T-helper 2 cell treated with Interferon-gamma antibody and Interleukin-4, amounts not matched to agents 5 μg/mL and 100 μg/mL, for 36 hours (primary cell): ENCODE measurements at regions not wholly inside any gene's neighbourhood (a gene's known extent, or its start where the extent isn't known, plus 50 kb on each side); places are given as distances from the start of the nearest gene placed in this dataset.
"Not testable (repeated sequence)": the region's sequence is repeated elsewhere in the genome, so short reads cannot be mapped to it uniquely, and the experiment has no call there.

Source experiments
- DNase-seq: peaks from one replicate; pipeline ENCODE4 v3.0.0; 2021; ENCODE audit warnings: low spot score
- H3K27ac Mint-ChIP-seq: one replicate; pipeline ENCODE4 v1.8.0; 2021; ENCODE audit warnings: mild to moderate bottlenecking, mixed read lengths
- H3K27me3 Mint-ChIP-seq: one replicate; pipeline ENCODE4 v1.8.0; 2021; ENCODE audit warnings: low read depth, mixed read lengths
- H3K36me3 Mint-ChIP-seq: one replicate; pipeline ENCODE4 v1.8.0; 2021; ENCODE audit warnings: low read depth, mixed read lengths
- H3K4me1 Mint-ChIP-seq: one replicate; pipeline ENCODE4 v1.8.0; 2021; ENCODE audit warnings: low read depth, mixed read lengths
- H3K4me3 Mint-ChIP-seq: one replicate; pipeline ENCODE4 v1.8.0; 2022; ENCODE audit warnings: mild to moderate bottlenecking, moderate library complexity, mixed read lengths
- H3K9me3 Mint-ChIP-seq: one replicate; pipeline ENCODE4 v1.8.0; 2021; ENCODE audit warnings: mixed read lengths

GRCh38 chr13:80721689-80722088, 380.8 kb upstream of the SPRY2 start:
- Mint-ChIP-seq H3K27ac (no peak overlapping the region), H3K4me3 (no peak overlapping the region), H3K27me3 (no peaks in the 10 kb centered on the region), H3K36me3 (no peaks in the 10 kb centered on the region), H3K4me1 (no peaks in the 10 kb centered on the region), H3K9me3 (no peaks in the 10 kb centered on the region)
- no peak for DNase-seq

- H3K4me3 Mint-ChIP-seq: no peak overlapping the region
- no peak for DNase-seq
- peaks cover 4% of the 10 kb centered on the region for H3K9me3 Mint-ChIP-seq
- no peaks in the 10 kb centered on the region for H3K27me3 Mint-ChIP-seq
- H3K36me3 Mint-ChIP-seq: no peaks in the 10 kb centered on the region
- no peaks in the 10 kb centered on the region for H3K4me1 Mint-ChIP-seq
- H3K27ac Mint-ChIP-seq: no peak overlapping the region
These were observed 378.0 kb upstream of the SPRY2 start for GRCh38 chr13:80718970-80719369.

GRCh38 chr13:80717776-80718175, 376.9 kb upstream of the SPRY2 start:
- H3K36me3 Mint-ChIP-seq: no peaks in the 10 kb centered on the region
- DNase-seq: no peak
- peaks cover 4% of the 10 kb centered on the region for H3K9me3 Mint-ChIP-seq
- no peak overlapping the region for H3K27ac Mint-ChIP-seq
- no peaks in the 10 kb centered on the region for H3K4me1 Mint-ChIP-seq
- H3K4me3 Mint-ChIP-seq: no peak overlapping the region
- H3K27me3 Mint-ChIP-seq: no peaks in the 10 kb centered on the region

DNA sequence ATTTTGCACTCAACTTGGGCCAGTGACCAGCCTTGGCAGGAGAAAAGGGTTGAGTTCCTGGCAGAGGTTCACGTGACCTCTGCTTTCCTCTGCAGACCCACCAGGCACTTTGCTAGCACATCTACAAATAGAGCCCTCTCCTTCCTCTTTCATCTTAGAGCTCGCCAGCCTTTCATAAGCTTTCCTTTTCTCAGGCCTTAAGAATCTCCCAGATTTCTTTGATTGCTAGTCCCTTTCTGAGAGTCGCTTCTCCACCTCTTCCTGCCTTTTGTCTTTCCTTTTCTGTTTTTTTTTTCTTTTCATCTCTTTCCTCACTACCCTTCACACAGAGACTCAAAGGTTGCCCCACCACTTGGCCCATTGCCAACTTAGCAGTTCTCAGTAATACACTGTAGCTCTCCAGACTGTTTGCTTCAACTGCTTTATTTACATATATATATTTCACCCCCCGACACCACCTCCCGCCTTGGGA, 375.7 kb upstream of the SPRY2 start:
- no peak overlapping the region for H3K4me3 Mint-ChIP-seq
- no peak overlapping the region for H3K27ac Mint-ChIP-seq
- H3K4me1 Mint-ChIP-seq: no peaks in the 10 kb centered on the region
- DNase-seq: no peak
- H3K36me3 Mint-ChIP-seq: no peaks in the 10 kb centered on the region
- peaks cover 4% of the 10 kb centered on the region for H3K9me3 Mint-ChIP-seq
- no peaks in the 10 kb centered on the region for H3K27me3 Mint-ChIP-seq

DNA sequence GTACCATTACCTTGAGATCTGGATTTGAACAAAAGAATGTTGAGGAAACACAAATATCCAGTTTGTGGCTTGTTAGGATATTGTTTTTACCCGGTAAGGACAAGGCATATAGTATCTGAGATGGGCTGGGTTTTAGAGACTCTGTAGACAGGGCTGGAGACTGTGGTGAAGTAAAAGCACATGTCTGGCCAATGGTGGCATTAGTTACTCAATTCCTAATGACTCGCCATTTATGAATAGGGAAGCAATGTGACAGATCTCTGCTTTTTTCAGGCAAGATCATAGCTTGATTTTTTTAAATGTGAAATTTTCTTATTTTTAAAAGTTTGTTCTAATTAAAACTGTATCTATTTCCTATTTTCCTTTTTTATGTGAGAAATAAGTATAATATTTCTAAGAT, 371.1 kb upstream of the SPRY2 start:
- no peaks in the 10 kb centered on the region for H3K27me3 Mint-ChIP-seq
- peaks cover 4% of the 10 kb centered on the region for H3K9me3 Mint-ChIP-seq
- no peaks in the 10 kb centered on the region for H3K36me3 Mint-ChIP-seq
- H3K4me1 Mint-ChIP-seq: no peaks in the 10 kb centered on the region
- DNase-seq: no peak
- no peak overlapping the region for H3K4me3 Mint-ChIP-seq
- H3K27ac Mint-ChIP-seq: no peak overlapping the region

DNA sequence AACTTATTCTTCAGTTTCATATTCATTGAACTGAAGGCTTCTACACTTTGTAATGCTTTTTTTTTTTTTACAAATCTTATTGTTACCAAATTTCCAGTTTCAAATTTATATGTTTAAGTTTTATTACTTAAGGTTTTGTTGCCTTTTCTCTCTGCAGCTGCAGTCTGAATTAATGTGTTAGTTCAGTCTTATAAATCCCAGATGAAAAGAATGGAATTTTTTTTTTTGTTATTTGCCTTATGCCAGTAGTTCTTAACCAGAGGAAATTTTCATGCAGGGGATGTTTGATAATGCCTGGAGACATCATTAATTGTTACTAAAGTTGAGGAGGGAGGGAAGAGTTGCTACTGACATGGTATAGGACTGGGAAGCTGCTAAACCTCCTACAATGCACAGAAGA, 367.9 kb upstream of the SPRY2 start:
- no peaks in the 10 kb centered on the region for H3K4me1 Mint-ChIP-seq
- no peaks in the 10 kb centered on the region for H3K27me3 Mint-ChIP-seq
- H3K36me3 Mint-ChIP-seq: no peaks in the 10 kb centered on the region
- H3K4me3 Mint-ChIP-seq: no peak overlapping the region
- no peak for DNase-seq
- no peak overlapping the region for H3K27ac Mint-ChIP-seq
- peaks cover 2% of the 10 kb centered on the region for H3K9me3 Mint-ChIP-seq

DNA sequence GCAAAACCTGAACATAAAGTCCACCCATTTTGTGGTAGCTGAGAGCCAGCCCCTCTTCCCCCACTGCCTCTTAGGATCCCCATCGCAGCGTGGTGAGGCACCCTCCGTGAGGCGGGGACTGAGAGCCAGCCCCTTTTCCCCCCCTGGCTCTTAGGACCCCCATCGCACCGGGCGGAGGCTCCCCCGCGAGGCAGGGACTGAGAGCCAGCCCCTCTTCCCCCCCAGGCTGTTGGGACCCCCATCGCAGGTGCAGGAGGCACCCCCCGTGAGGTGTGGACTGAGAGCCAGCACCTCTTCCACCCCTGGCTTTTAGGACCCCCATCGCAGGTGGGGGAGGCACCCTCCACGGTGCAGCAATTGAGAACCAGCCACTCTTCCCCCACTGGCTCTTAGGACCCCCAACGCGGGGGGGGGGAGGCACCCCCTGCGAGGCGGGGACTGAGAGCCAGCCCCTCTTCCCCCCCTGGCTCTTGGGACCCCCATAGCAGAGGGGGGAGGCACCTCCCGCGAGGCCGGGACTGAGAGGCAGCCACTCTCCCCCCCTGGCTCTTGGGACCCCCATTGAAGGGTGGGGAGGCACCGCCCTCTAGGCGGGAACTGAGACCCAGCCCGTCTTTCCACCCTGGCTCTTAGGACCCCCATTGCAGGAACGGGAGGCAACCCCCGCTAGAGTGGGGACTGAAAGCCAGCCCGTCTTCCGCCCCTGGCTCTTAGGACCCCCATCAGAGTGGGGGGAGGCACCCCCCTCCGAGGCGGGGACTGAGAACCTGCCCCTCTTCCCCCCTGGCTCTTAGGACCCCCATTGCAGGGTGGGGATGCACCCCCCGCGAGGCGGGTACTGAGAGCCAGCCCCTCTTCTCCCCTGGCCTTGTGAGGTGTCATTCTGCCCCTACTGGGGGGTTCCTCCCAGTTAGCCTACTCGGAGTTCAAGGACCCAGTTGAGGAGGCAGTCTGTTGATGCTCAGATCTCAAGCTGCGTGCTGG, 366.4 kb upstream of the SPRY2 start:
- DNase-seq: no peak
- Mint-ChIP-seq H3K27ac (no peak overlapping the region), H3K27me3 (no peaks in the 10 kb centered on the region), H3K4me3 (no peak overlapping the region), H3K4me1 (no peaks in the 10 kb centered on the region), H3K36me3 (no peaks in the 10 kb centered on the region), H3K9me3 (peaks cover 12% of the 10 kb centered on the region)

DNA sequence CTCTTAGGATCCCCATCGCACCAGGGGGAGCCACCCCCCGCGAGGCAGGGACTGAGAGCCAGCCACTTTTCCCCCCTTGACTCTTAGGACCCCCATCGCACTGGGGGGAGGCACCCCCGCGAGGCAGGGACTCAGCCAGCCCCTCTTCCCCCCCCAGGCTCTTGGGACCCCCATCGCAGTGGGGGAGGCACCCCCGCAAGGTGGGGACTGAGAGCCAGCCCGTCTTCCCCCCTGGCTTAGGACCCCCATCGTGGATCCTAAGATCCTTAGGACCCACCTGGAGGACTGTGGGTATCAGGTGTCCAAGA, 365.2 kb upstream of the SPRY2 start:
- H3K4me3 Mint-ChIP-seq: no peak overlapping the region
- no peak for DNase-seq
- no peaks in the 10 kb centered on the region for H3K36me3 Mint-ChIP-seq
- H3K9me3 Mint-ChIP-seq: peaks cover 15% of the 10 kb centered on the region
- no peak overlapping the region for H3K27ac Mint-ChIP-seq
- H3K27me3 Mint-ChIP-seq: no peaks in the 10 kb centered on the region
- no peaks in the 10 kb centered on the region for H3K4me1 Mint-ChIP-seq

DNA sequence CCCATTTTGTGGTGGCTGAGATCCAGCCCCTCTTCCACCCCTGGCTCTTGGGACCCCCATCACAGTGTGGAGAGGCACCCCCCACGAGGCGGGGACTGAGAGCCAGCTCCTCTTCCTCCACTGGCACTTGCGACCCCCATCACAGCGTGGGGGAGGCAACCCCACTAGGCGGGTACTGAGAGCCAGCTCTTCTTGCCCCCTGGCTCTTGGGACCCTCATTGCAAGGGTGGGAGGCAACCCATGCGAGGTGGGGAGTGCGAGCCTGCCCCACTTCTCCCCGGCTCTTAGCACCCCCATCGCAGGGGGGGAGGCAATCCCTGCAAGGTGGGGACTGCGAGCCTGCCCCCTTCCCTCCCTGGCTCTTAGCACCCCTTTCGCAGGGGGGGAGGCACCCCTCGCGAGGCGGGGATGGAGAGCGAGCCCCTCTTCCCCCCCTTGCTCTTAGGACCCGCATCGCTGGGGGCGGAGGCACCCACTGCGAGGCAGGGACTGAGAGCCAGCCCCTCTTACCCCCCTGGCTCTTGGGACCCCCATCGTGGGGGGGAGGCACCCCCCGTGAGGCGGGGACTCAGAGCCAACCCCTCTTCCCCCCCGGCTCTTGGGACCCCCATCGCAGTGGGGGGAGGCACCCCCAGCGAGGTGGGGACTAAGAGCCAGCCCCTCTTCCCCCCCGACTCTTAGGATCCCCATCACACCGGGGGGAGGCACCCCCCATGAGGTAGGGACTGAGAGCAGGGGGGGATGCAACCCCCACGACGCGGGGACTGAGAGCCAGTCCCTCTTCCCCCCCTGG, 364.6 kb upstream of the SPRY2 start:
- peaks cover 15% of the 10 kb centered on the region for H3K9me3 Mint-ChIP-seq
- H3K4me1 Mint-ChIP-seq: no peaks in the 10 kb centered on the region
- no peak overlapping the region for H3K27ac Mint-ChIP-seq
- no peak for DNase-seq
- no peaks in the 10 kb centered on the region for H3K27me3 Mint-ChIP-seq
- no peak overlapping the region for H3K4me3 Mint-ChIP-seq
- no peaks in the 10 kb centered on the region for H3K36me3 Mint-ChIP-seq

DNA sequence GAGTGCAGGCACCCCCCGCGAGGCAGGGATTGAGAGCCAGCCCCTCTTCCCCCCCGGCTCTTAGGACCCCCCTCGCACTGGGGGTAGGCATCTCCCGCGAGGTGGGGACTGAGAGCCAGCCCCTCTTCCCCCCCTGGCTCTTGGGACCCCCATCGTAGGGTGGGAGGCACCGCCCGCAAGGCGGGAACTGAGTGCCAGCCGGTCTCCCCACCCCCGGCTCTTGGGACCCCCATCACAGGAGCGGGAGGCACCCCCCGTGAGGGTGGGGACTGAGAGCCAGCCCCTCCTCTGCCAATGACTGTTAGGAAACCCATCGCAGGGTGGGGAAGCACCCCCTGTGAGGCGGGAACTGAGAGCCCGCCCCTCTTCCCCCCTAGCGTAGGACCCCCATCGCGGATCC, 363.4 kb upstream of the SPRY2 start:
- Mint-ChIP-seq H3K36me3 (no peaks in the 10 kb centered on the region), H3K27ac (no peak overlapping the region), H3K9me3 (peaks cover 15% of the 10 kb centered on the region), H3K27me3 (no peaks in the 10 kb centered on the region), H3K4me3 (no peak overlapping the region), H3K4me1 (no peaks in the 10 kb centered on the region)
- no peak for DNase-seq

GRCh38 chr13:80695841-80696240, 354.9 kb upstream of the SPRY2 start:
- DNase-seq: no peak
- Mint-ChIP-seq H3K9me3 (peaks cover 12% of the 10 kb centered on the region), H3K36me3 (no peaks in the 10 kb centered on the region), H3K4me1 (no peaks in the 10 kb centered on the region), H3K27ac (no peak overlapping the region), H3K27me3 (no peaks in the 10 kb centered on the region), H3K4me3 (no peak overlapping the region)

GRCh38 chr13:80691814-80692213, 350.9 kb upstream of the SPRY2 start:
- not testable (repeated sequence) for H3K27ac Mint-ChIP-seq, H3K4me3 Mint-ChIP-seq, H3K36me3 Mint-ChIP-seq, H3K4me1 Mint-ChIP-seq, DNase-seq, H3K27me3 Mint-ChIP-seq
- H3K9me3 Mint-ChIP-seq: peaks cover 21% of the 10 kb centered on the region

DNA sequence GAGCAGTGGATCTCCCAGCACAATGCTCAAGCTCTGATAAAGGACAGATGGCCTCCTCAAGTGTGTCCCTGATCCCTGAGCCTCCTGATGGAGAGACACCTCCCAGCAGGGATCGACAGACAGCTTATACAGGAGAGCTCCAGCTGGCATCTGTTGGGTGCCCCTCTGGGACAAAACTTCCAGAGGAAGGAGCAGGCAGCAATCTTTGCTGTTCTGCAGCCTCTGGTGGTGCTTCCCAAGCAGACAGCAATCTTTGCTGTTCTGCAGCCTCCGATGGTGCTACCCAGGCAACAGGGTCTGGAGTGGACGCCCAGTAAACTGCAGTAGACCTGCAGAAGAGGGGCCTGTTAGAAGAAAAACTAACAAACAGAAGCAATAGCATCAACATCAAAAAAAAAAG, 349.3 kb upstream of the SPRY2 start:
- Mint-ChIP-seq H3K4me1 (no peaks in the 10 kb centered on the region), H3K27ac (no peak overlapping the region), H3K36me3 (no peaks in the 10 kb centered on the region), H3K27me3 (no peaks in the 10 kb centered on the region), H3K4me3 (no peak overlapping the region), H3K9me3 (peaks cover 21% of the 10 kb centered on the region)
- DNase-seq: no peak

- Mint-ChIP-seq H3K27me3 (no peaks in the 10 kb centered on the region), H3K4me1 (no peaks in the 10 kb centered on the region), H3K9me3 (peaks cover 19% of the 10 kb centered on the region), H3K36me3 (no peaks in the 10 kb centered on the region), H3K4me3 (no peak overlapping the region), H3K27ac (no peak overlapping the region)
- DNase-seq: no peak
These were observed 347.7 kb upstream of the SPRY2 start for GRCh38 chr13:80688593-80688992.
